ENCODE measurements at regions not wholly inside any gene's neighbourhood (a gene's known extent, or its start where the extent isn't known, plus 50 kb on each side); places are given as distances from the start of the nearest gene placed in this dataset.

GRCh38 chr1:59034925-59035324 is 251.1 kb upstream of the JUN start:
- no peak for DNase-seq

- DNase-seq = no peak
Measured at GRCh38 chr1:59039551-59039950, 255.7 kb upstream of the JUN start.

- no peak for DNase-seq
Measured at GRCh38 chr1:59040486-59040885, 256.4 kb upstream of the FGGY start.

- DNase-seq = no peak
Measured at GRCh38 chr1:59041646-59042277, 255.1 kb upstream of the FGGY start.

- no peak for DNase-seq
Measured at GRCh38 chr1:59043796-59044195, 253.1 kb upstream of the FGGY start.

- no peak for DNase-seq
Measured at GRCh38 chr1:59044535-59045121, 252.3 kb upstream of the FGGY start.

GRCh38 chr1:59045137-59045536 is 251.8 kb upstream of the FGGY start:
- DNase-seq = no peak

GRCh38 chr1:59045636-59046035 is 251.3 kb upstream of the FGGY start:
- peak; percentile 14 for DNase-seq

GRCh38 chr1:59046134-59046533 is 250.8 kb upstream of the FGGY start:
- DNase-seq = no peak

- peak; percentile 63 for DNase-seq
Measured at GRCh38 chr1:59046730-59047157, 250.2 kb upstream of the FGGY start.

GRCh38 chr1:59051007-59051406 is 245.9 kb upstream of the FGGY start:
- no peak for DNase-seq

GRCh38 chr1:59052166-59052590 is 244.7 kb upstream of the FGGY start:
- DNase-seq = no peak

- no peak for DNase-seq
Measured at GRCh38 chr1:59054172-59054571, 242.7 kb upstream of the FGGY start.

- no peak for DNase-seq
Measured at GRCh38 chr1:59055908-59056719, 240.8 kb upstream of the FGGY start.

- DNase-seq = no peak
Measured at GRCh38 chr1:59057211-59057694, 239.6 kb upstream of the FGGY start.

- DNase-seq = no peak
Measured at GRCh38 chr1:59057796-59058195, 239.1 kb upstream of the FGGY start.

GRCh38 chr1:59058665-59059439 is 238.0 kb upstream of the FGGY start:
- no peak for DNase-seq

- no peak for DNase-seq
Measured at GRCh38 chr1:59061876-59062275, 235.0 kb upstream of the FGGY start.

- no peak for DNase-seq
Measured at GRCh38 chr1:59062743-59063142, 234.2 kb upstream of the FGGY start.

- peak; percentile 16 for DNase-seq
Measured at GRCh38 chr1:59063501-59063900, 233.4 kb upstream of the FGGY start.

- DNase-seq = no peak
Measured at GRCh38 chr1:59064592-59064991, 232.3 kb upstream of the FGGY start.

- no peak for DNase-seq
Measured at GRCh38 chr1:59066236-59066635, 230.7 kb upstream of the FGGY start.

GRCh38 chr1:59070610-59071009 is 226.3 kb upstream of the FGGY start:
- DNase-seq = no peak

Data from activated CD4-positive, alpha-beta T cell treated with anti-CD3 and anti-CD28 coated beads, Interleukin-2, amount 50 U/mL, for 16 hours (primary cell).